GM12801 (cell line): ENCODE measurements at regions not wholly inside any gene's neighbourhood (a gene's known extent, or its start where the extent isn't known, plus 50 kb on each side); places are given as distances from the start of the nearest gene placed in this dataset.

Source experiments
- CTCF ChIP-seq: IDR thresholded peaks from one replicate; pipeline ENCODE4 v1.5.1; 2011; ENCODE audit warnings: control low read depth; ENCODE audit not compliant: insufficient read length; ENCODE audit errors: extremely low read depth

GRCh38 chr14:86912709-86913108, 1080.3 kb downstream of the GALC start:
- TF ChIP-seq CTCF, result no peak

GRCh38 chr14:86911486-86911885, 1081.5 kb downstream of the GALC start:
- TF ChIP-seq CTCF, result no peak

GRCh38 chr14:86902176-86902950, 1090.6 kb downstream of the GALC start:
- TF ChIP-seq CTCF, result no peak

- no peak for TF ChIP-seq CTCF
Observed at GRCh38 chr14:86897704-86898513, 1095.1 kb downstream of the GALC start.

GRCh38 chr14:86897224-86897623, 1095.8 kb downstream of the GALC start:
- no peak for TF ChIP-seq CTCF

GRCh38 chr14:86896701-86897100, 1096.3 kb downstream of the GALC start:
- no peak for TF ChIP-seq CTCF

GRCh38 chr14:86892152-86892956, 1100.6 kb downstream of the GALC start:
- no peak for TF ChIP-seq CTCF
